Skin epidermis (tissue), 12 donors: ENCODE measurements at regions not wholly inside any gene's neighbourhood (a gene's known extent, or its start where the extent isn't known, plus 50 kb on each side); places are given as distances from the start of the nearest gene placed in this dataset.

ENCODE experiments used
- H3K27ac ChIP-seq, 21 experiments: fragments of 200-600 bp; sonication (generic) in 11 of 21; one replicate each; pipeline ENCODE4 v1.5.0; 2020; ENCODE audit warnings: mild to moderate bottlenecking in 3 of 21, inconsistent platforms in 2 of 21, moderate library complexity in 2 of 21
- H3K4me3 ChIP-seq, 7 experiments: fragments of 200-600 bp; sonication (generic) in 2 of 7; one replicate each; pipeline ENCODE4 v1.5.0; 2020; ENCODE audit warnings: inconsistent platforms in 2 of 7, mild to moderate bottlenecking in 2 of 7, moderate library complexity in 1 of 7

GRCh38 chrX:117291760-117292159 lies 824.9 kb downstream of the KLHL13 start:
- Histone ChIP-seq H3K27ac (no peak overlapping the region), H3K4me3 (no peak overlapping the region)

- Histone ChIP-seq H3K4me3 (no peak overlapping the region), H3K27ac (no peak overlapping the region)
Measured at GRCh38 chrX:117274965-117275364, 812.2 kb upstream of the CT83 start.
